ENCODE measurements at regions not wholly inside any gene's neighbourhood (a gene's known extent, or its start where the extent isn't known, plus 50 kb on each side); places are given as distances from the start of the nearest gene placed in this dataset.

- TF ChIP-seq CUX1 (IDR thresholded peaks at IDR 0.05; ENCODE audit: insufficient replicate concordance, low read depth, low read length) (no peak), ZNF687 (IDR thresholded peaks at IDR 0.05) (no peak), ASH2L (IDR thresholded peaks at IDR 0.05; ENCODE audit: borderline replicate concordance, low read depth) (no peak), ZNF274 (IDR thresholded peaks at IDR 0.05; ENCODE audit: insufficient read depth, insufficient read length) (no peak), USF2 (IDR thresholded peaks at IDR 0.05; ENCODE audit: borderline replicate concordance, low read depth, low read length) (no peak), REST (IDR thresholded peaks at IDR 0.05; ENCODE audit: low read depth, low read length) (no peak)
Observed at GRCh38 chr4:17013382-17014006, 115.0 kb upstream of the LDB2 start (continued).
